NCI-H2107 treated with DMSO at 0.1 percent for 48 hours (cell line): ENCODE measurements at regions not wholly inside any gene's neighbourhood (a gene's known extent, or its start where the extent isn't known, plus 50 kb on each side); places are given as distances from the start of the nearest gene placed in this dataset.
A peak's percentile ranks its signal among the peaks of the same experiment; 100 is the strongest.

Source experiments
- DNase-seq: peaks from one replicate; lab custom pipeline; 2025; ENCODE audit not compliant: unreplicated experiment; lab: John Stamatoyannopoulos, UW

DNA sequence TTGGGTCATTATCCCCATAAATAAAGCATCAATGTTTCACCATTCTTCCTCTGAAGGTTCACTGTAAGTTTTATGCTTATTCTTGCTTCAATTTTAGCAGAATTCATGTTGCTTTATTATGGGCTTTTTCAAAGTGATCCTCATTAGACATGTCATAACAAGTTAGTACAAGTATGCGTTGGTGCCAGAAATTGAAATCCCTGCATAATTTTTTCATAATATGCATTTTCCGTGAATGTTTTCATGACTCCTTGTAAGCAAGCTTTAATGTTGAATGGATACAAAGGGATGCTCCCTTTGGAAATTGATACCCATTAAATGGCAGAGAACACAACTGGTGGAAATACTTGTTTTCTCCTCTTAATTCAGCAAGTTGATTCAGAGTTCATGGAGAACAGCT lies 179.7 kb downstream of the ST6GAL2 start:
- no peak for DNase-seq

- DNase-seq: no peak
Measured at GRCh38 chr2:106708209-106708608, 177.8 kb downstream of the ST6GAL2 start.

- no peak for DNase-seq
Measured at GRCh38 chr2:106709229-106709628, 176.7 kb downstream of the ST6GAL2 start.

GRCh38 chr2:106719222-106719621 lies 166.7 kb downstream of the ST6GAL2 start:
- DNase-seq: no peak

DNA sequence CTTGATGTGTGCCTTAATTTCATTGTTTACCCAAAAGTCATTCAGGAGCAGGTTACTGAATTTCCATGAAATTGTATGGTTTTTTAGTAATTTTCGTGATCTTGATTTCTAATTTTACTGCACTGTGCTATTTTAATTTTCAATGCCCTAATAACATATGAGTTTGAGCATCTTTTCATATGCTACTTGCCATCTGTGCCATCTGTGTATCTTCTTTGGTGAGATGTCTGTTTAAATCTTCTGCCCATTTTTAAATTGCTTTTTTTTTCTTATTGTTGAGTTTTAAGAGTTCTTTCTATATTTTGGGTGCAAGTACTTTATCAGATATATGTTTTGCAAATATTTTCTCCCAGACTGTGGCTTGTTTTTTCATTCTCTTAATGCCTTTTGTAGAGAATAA lies 165.9 kb downstream of the ST6GAL2 start:
- DNase-seq: no peak

DNA sequence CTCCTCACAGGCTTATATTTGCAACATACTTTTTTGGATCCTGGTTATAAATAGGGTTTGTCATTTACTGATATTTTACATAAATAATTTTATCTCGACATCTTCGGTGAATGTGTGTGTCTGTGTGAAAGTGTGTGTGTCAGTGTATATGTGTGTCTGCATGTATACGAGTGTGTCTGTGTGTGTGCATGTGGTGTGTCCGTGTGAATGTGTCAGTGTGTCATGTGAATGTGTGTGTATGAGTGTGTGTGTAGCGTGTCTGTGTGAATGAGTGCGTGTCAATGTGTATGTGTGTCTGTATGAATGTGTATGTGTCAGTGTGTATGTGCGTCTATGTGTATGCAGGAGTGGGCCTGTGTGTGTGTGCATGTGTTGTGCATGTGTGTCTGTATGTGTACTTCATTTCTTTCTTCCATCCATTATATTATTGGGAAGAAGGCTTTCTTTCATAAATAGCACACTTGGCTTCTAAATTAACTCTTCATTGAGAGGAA lies 161.6 kb downstream of the ST6GAL2 start:
- DNase-seq: no peak

DNA sequence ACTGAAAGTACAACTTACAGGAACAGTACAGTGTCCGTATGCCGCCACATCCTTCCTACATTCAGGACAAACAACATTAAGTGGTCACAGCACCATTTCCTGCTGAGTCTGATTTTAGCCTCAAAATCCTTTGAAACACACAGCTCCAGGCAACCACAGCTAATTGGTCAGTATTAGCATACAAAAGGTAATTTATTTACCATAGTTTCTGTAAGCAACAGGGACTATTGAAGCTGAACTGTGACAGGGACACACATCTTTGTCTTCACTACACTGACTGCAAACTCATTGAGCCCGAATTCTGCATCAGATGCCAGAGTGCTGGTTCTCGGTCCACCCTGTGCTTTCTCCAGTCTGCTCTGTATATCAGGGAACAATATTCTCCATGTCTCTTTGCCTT lies 151.8 kb downstream of the ST6GAL2 start:
- DNase-seq: no peak

GRCh38 chr2:106735807-106736206 lies 150.2 kb downstream of the ST6GAL2 start:
- no peak for DNase-seq

GRCh38 chr2:106736221-106736620 lies 149.7 kb downstream of the ST6GAL2 start:
- DNase-seq: no peak

DNA sequence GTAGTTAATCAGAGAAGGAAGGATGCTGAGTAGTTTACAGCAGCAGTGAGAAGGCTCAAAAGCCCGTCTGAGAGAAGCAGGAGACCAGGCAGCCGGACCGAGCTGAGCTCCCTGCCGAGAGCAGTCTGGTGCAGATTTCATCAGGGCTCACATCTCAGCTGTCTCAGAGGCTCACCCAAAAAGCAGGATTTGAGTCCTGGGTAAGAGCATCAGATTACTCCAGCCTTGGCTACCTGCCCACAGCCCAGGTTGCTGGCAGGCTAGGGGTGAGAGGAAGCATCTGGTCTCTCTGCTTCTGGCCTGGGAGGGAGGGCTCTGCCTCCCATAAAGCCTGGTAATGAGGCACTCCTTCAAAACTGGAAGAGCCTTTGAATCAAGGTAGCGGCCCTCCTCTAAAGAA lies 140.5 kb downstream of the ST6GAL2 start:
- DNase-seq: peak; percentile 4

GRCh38 chr2:106749823-106750222 lies 136.1 kb downstream of the ST6GAL2 start:
- no peak for DNase-seq
